ENCODE measurements at regions not wholly inside any gene's neighbourhood (a gene's known extent, or its start where the extent isn't known, plus 50 kb on each side); places are given as distances from the start of the nearest gene placed in this dataset.
A peak's percentile ranks its signal among the peaks of the same experiment; 100 is the strongest.

- H3K4me3 ChIP-seq (ENCODE audit: low read depth, low read length, poor library complexity, severe bottlenecking), result peak overlapping the region; percentile 61
- no peak for DNase-seq (ENCODE audit: low spot score)
These were observed 176.3 kb upstream of the LPP start for GRCh38 chr3:187977659-187978058.

GRCh38 chr3:187978433-187979011 lies 175.4 kb upstream of the LPP start:
- no peaks in the 10 kb centered on the region for H4K20me1 ChIP-seq (ENCODE audit: insufficient read depth, low read length)
- H3K4me3 ChIP-seq (ENCODE audit: low read depth, low read length, poor library complexity, severe bottlenecking), result peak overlapping the region; percentile 61
- H2AFZ ChIP-seq (ENCODE audit: low read length), result no peak overlapping the region
- TF ChIP-seq CTCF (conservative IDR thresholded peaks at IDR 0.05; ENCODE audit: low read length) (no peak), EZH2phosphoT487 (IDR thresholded peaks at IDR 0.05; ENCODE audit: borderline replicate concordance, low read depth, low read length) (no peak)
- H3K9me2 ChIP-seq (ENCODE audit: insufficient read depth, low read length), result no peaks in the 10 kb centered on the region
- H3K79me2 ChIP-seq (ENCODE audit: insufficient read depth, low read depth, low read length), result peaks cover 10% of the 10 kb centered on the region; the same call in 1 of the 2 replicates
- intact Hi-C loops (cut with micrococcal nuclease; ENCODE audit: unreplicated experiment), result loop anchor here (1.0 to 10.0 kb wide), 13 partner anchors 20 to 976 kb away; partner anchors contain the start of gene LPP
- peak overlapping the region; percentile 84 for H3K4me2 ChIP-seq (ENCODE audit: low read length)
- peak overlapping the region; percentile 99 for H3K27ac ChIP-seq (ENCODE audit: low read depth, low read length, poor library complexity, severe bottlenecking)
- no TSS peak for BruUV-seq (replicated peaks)
- peaks cover 14% of the 10 kb centered on the region for H3K9me3 ChIP-seq (ENCODE audit: low read length)
- peaks cover 100% of the 10 kb centered on the region for H3K4me1 ChIP-seq (ENCODE audit: insufficient read depth, low read length, poor library complexity, severe bottlenecking)
- peak; percentile 90 for DNase-seq (ENCODE audit: low spot score)
- CTCF ChIA-PET (ENCODE audit: unreplicated experiment), result no interaction called here
- POLR2A ChIA-PET, result interaction anchor here (0.6 to 10.2 kb wide), 21 partner anchors 9 to 265 kb away, joined by 3 to 241 read pairs (median 8); partner anchors contain the start of gene BCL6
- H3K36me3 ChIP-seq (ENCODE audit: insufficient read depth, low read length), result peaks cover 8% of the 10 kb centered on the region

More at GRCh38 chr3:187977659-187978058, 176.3 kb upstream of the LPP start:
- Histone ChIP-seq H3K27ac (ENCODE audit: low read depth, low read length, poor library complexity, severe bottlenecking) (peak overlapping the region; percentile 99), H3K79me2 (ENCODE audit: insufficient read depth, low read depth, low read length) (peaks cover 15% of the 10 kb centered on the region; the same call in 1 of the 2 replicates), H4K20me1 (ENCODE audit: insufficient read depth, low read length) (no peaks in the 10 kb centered on the region), H2AFZ (ENCODE audit: low read length) (no peak overlapping the region), H3K9me3 (ENCODE audit: low read length) (peaks cover 14% of the 10 kb centered on the region), H3K4me1 (ENCODE audit: insufficient read depth, low read length, poor library complexity, severe bottlenecking) (peaks cover 100% of the 10 kb centered on the region), H3K4me2 (ENCODE audit: low read length) (peak overlapping the region; percentile 84), H3K36me3 (ENCODE audit: insufficient read depth, low read length) (peaks cover 8% of the 10 kb centered on the region), H3K9me2 (ENCODE audit: insufficient read depth, low read length) (no peaks in the 10 kb centered on the region)
- ChIA-PET CTCF (ENCODE audit: unreplicated experiment) (interaction anchor here (1.0 kb wide), 1 partner anchor 11 kb away, joined by 7 read pairs; no protein-coding TSS in a partner anchor), POLR2A (interaction anchor here (1.0 to 10.2 kb wide), 16 partner anchors 8 to 260 kb away, joined by 3 to 241 read pairs (median 4); partner anchors contain the start of gene BCL6)
- TF ChIP-seq EZH2phosphoT487 (IDR thresholded peaks at IDR 0.05; ENCODE audit: borderline replicate concordance, low read depth, low read length) (no peak), CTCF (conservative IDR thresholded peaks at IDR 0.05; ENCODE audit: low read length) (no peak)
- intact Hi-C loops (cut with micrococcal nuclease; ENCODE audit: unreplicated experiment), result loop anchor here (1.0 to 10.0 kb wide), 10 partner anchors 19 to 977 kb away; no protein-coding TSS in a partner anchor
- no TSS peak for BruUV-seq (replicated peaks)

DNA sequence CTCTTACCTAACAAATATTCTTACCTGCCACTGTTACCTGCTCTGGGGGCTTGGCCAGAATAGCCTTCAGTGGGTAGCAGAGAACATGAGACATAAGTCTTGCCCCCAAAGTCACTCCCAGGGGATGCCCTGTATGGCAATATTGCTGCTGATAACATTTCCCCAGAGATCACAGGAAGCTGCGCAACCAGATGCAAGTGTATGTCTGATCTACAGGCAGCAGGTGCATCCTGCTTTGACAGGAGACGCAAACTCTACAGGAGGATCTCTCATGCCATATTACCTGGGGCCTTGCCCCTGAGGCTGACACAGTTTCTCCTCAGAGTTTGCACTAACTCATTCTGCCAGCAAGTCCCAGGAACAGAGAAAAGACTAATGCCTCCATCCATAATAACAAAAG lies 174.4 kb upstream of the LPP start:
- Histone ChIP-seq H3K9me3 (ENCODE audit: low read length) (peaks cover 14% of the 10 kb centered on the region), H3K4me3 (ENCODE audit: low read depth, low read length, poor library complexity, severe bottlenecking) (peak overlapping the region; percentile 61), H4K20me1 (ENCODE audit: insufficient read depth, low read length) (no peaks in the 10 kb centered on the region), H3K79me2 (ENCODE audit: insufficient read depth, low read depth, low read length) (peaks cover 6% of the 10 kb centered on the region; the same call in 1 of the 2 replicates), H2AFZ (ENCODE audit: low read length) (no peak overlapping the region), H3K27ac (ENCODE audit: low read depth, low read length, poor library complexity, severe bottlenecking) (peak overlapping the region; percentile 99), H3K36me3 (ENCODE audit: insufficient read depth, low read length) (peaks cover 8% of the 10 kb centered on the region), H3K4me1 (ENCODE audit: insufficient read depth, low read length, poor library complexity, severe bottlenecking) (peaks cover 100% of the 10 kb centered on the region), H3K9me2 (ENCODE audit: insufficient read depth, low read length) (no peaks in the 10 kb centered on the region), H3K4me2 (ENCODE audit: low read length) (peak overlapping the region; percentile 84)
- peak; percentile 98 for DNase-seq (ENCODE audit: low spot score)
- intact Hi-C loops (cut with micrococcal nuclease; ENCODE audit: unreplicated experiment), result loop anchor here (1.0 to 10.0 kb wide), 12 partner anchors 21 to 975 kb away; partner anchors contain the start of gene LPP
- no TSS peak for BruUV-seq (replicated peaks)
- TF ChIP-seq CTCF (conservative IDR thresholded peaks at IDR 0.05; ENCODE audit: low read length) (no peak), EZH2phosphoT487 (IDR thresholded peaks at IDR 0.05; ENCODE audit: borderline replicate concordance, low read depth, low read length) (no peak)
- ChIA-PET POLR2A (interaction anchor here (0.6 to 10.2 kb wide), 30 partner anchors 10 to 264 kb away, joined by 3 to 241 read pairs (median 6); partner anchors contain the start of gene BCL6), CTCF (ENCODE audit: unreplicated experiment) (interaction anchor here (1.2 to 1.3 kb wide), 2 partner anchors 33 to 35 kb away, joined by 3 to 4 read pairs; no protein-coding TSS in a partner anchor)
